ENCODE measurements at regions not wholly inside any gene's neighbourhood (a gene's known extent, or its start where the extent isn't known, plus 50 kb on each side); places are given as distances from the start of the nearest gene placed in this dataset.

DNA sequence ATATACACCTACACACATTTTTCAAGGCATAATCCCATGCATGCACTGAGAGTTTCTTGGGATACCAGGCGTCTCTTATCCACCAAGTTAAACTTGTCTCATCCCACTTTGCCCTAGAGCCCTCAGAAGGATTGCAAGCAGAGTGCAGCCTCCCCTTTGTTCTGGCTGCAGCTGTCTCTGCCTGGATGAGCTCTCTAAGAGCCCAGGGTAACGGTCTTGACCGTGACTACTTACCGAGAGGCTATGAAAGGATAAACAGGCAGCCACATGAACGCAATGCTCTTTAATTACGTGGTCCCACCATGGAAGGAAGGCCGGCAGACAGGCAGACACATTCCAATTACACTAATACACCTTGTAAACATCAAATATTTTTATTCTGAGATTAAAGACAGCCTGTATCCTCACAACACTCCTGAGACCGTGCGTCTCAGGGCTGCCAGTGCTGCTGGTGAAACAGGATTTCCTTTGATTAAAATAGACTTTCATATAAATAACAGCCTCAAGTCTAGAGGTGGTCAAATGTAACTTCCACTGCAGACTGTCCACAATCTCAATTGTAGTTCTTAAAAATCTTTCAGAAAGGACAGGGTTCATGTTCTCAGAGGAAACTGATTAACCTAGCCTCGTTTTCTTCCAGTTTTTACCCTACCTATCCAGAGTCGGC, 210.0 kb upstream of the PRDM1 start:
- TF ChIP-seq CTCF (IDR thresholded peaks at IDR 0.05; ENCODE audit: insufficient read depth, low read length, poor library complexity, severe bottlenecking) (no peak), EZH2phosphoT487 (conservative IDR thresholded peaks at IDR 0.05; ENCODE audit: low read length) (no peak)
- Histone ChIP-seq H3K4me3 (ENCODE audit: insufficient read depth, low read length, poor library complexity, severe bottlenecking) (no peak overlapping the region), H4K20me1 (ENCODE audit: low read depth, low read length) (no peaks in the 10 kb centered on the region), H2AFZ (ENCODE audit: low read depth, low read length, severe bottlenecking) (no peak overlapping the region), H3F3A (ENCODE audit: insufficient read depth) (no peaks in the 10 kb centered on the region), H3K9me3 (ENCODE audit: insufficient read depth, low read length) (no peaks in the 10 kb centered on the region), H3K9me2 (replicated peaks; ENCODE audit: insufficient read depth, low read length) (no peaks in the 10 kb centered on the region), H3K79me2 (ENCODE audit: insufficient read depth, low read length) (no peaks in the 10 kb centered on the region), H3K4me2 (ENCODE audit: low read depth, low read length, poor library complexity, severe bottlenecking) (no peak overlapping the region), H3K27ac (ENCODE audit: low read depth, low read length) (no peak overlapping the region), H3K27me3 (ENCODE audit: low read length) (no peaks in the 10 kb centered on the region), H3K36me3 (ENCODE audit: low read length) (no peaks in the 10 kb centered on the region), H3K9ac (ENCODE audit: low read length) (no peak overlapping the region)

DNA sequence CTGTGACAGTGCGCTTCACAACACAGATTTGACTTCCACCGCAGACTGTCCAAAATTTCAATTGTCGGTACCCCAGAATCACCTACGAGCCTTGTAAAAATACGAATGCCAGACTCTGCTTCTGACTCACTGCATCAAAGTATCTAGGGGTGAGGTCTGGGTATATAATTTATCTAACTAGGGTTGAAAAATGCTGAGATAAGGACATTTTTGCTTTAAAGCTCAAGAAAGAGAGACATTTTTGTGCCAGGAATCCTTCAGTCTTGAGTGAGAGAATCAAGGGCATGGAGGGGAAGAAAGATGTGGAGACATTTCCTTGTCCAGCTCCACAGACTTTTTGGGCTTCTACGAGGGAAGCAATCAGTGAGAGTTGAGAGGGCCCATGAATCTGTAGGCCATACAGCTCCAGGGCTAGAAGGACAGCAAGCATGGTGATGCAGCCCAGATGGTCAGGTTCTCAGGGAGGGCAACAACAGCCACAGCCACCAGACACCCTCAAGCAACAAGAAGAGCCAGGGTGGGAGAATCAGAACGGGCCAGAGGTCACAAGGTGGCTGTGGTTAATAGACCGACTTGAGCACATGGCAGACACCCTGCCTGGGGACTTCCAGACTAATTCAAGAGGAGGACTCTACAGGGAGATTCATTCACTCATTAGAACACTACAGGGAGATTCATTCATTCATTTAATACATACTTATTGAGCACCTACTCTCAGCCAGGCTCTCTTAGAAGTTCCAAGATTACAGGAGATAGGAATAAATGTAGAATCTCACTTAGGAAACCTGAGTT, 211.1 kb upstream of the PRDM1 start:
- H4K20me1 ChIP-seq (ENCODE audit: low read depth, low read length), result no peaks in the 10 kb centered on the region
- H2AFZ ChIP-seq (ENCODE audit: low read depth, low read length, severe bottlenecking), result no peak overlapping the region
- H3K9ac ChIP-seq (ENCODE audit: low read length), result no peak overlapping the region
- no peaks in the 10 kb centered on the region for H3K9me3 ChIP-seq (ENCODE audit: insufficient read depth, low read length)
- no peaks in the 10 kb centered on the region for H3K36me3 ChIP-seq (ENCODE audit: low read length)
- no peak overlapping the region for H3K27ac ChIP-seq (ENCODE audit: low read depth, low read length)
- H3K79me2 ChIP-seq (ENCODE audit: insufficient read depth, low read length), result no peaks in the 10 kb centered on the region
- no peaks in the 10 kb centered on the region for H3F3A ChIP-seq (ENCODE audit: insufficient read depth)
- no peaks in the 10 kb centered on the region for H3K27me3 ChIP-seq (ENCODE audit: low read length)
- TF ChIP-seq CTCF (IDR thresholded peaks at IDR 0.05; ENCODE audit: insufficient read depth, low read length, poor library complexity, severe bottlenecking) (no peak), EZH2phosphoT487 (conservative IDR thresholded peaks at IDR 0.05; ENCODE audit: low read length) (no peak)
- no peak overlapping the region for H3K4me3 ChIP-seq (ENCODE audit: insufficient read depth, low read length, poor library complexity, severe bottlenecking)
- H3K4me2 ChIP-seq (ENCODE audit: low read depth, low read length, poor library complexity, severe bottlenecking), result no peak overlapping the region
- H3K9me2 ChIP-seq (replicated peaks; ENCODE audit: insufficient read depth, low read length), result no peaks in the 10 kb centered on the region

- Histone ChIP-seq H3K27ac (ENCODE audit: low read depth, low read length) (no peak overlapping the region), H3K4me3 (ENCODE audit: insufficient read depth, low read length, poor library complexity, severe bottlenecking) (no peak overlapping the region), H4K20me1 (ENCODE audit: low read depth, low read length) (no peaks in the 10 kb centered on the region), H3K79me2 (ENCODE audit: insufficient read depth, low read length) (no peaks in the 10 kb centered on the region), H3K9ac (ENCODE audit: low read length) (no peak overlapping the region), H2AFZ (ENCODE audit: low read depth, low read length, severe bottlenecking) (no peak overlapping the region), H3K9me2 (replicated peaks; ENCODE audit: insufficient read depth, low read length) (no peaks in the 10 kb centered on the region), H3F3A (ENCODE audit: insufficient read depth) (no peaks in the 10 kb centered on the region), H3K4me2 (ENCODE audit: low read depth, low read length, poor library complexity, severe bottlenecking) (no peak overlapping the region), H3K9me3 (ENCODE audit: insufficient read depth, low read length) (no peaks in the 10 kb centered on the region), H3K36me3 (ENCODE audit: low read length) (no peaks in the 10 kb centered on the region), H3K27me3 (ENCODE audit: low read length) (no peaks in the 10 kb centered on the region)
- no peak for TF ChIP-seq CTCF (IDR thresholded peaks at IDR 0.05; ENCODE audit: insufficient read depth, low read length, poor library complexity, severe bottlenecking)
- no peak for TF ChIP-seq EZH2phosphoT487 (conservative IDR thresholded peaks at IDR 0.05; ENCODE audit: low read length)
These were observed 212.3 kb upstream of the PRDM1 start for GRCh38 chr6:105873799-105874198.
